Gastrocnemius medialis (tissue), 4 donors: ENCODE measurements at regions not wholly inside any gene's neighbourhood (a gene's known extent, or its start where the extent isn't known, plus 50 kb on each side); places are given as distances from the start of the nearest gene placed in this dataset.

Source experiments
- POLR2A ChIP-seq, 2 donors: fragments of 450-650 bp; IDR thresholded peaks; one replicate each; pipeline ENCODE4 v1.6.1; 2017; ENCODE audit warnings: antibody characterized with exemption in 2 of 2, mild to moderate bottlenecking in 2 of 2, moderate library complexity in 2 of 2
- TF ChIP-seq, protein P1 (sequence below), 5 experiments: fragments of 450-650 bp in 3 of 5; fragments of 200-600 bp in 2 of 5; sonication (generic) in 2 of 5; IDR thresholded peaks in 4 of 5; conservative IDR thresholded peaks in 1 of 5; 1 replicate in 4 of 5; 2 replicates in 1 of 5; pipeline ENCODE4 v1.5.1; 2016 to 2019; ENCODE audit warnings: antibody characterized with exemption in 5 of 5, mild to moderate bottlenecking in 3 of 5, moderate library complexity in 3 of 5

- TF ChIP-seq, protein P1, sequence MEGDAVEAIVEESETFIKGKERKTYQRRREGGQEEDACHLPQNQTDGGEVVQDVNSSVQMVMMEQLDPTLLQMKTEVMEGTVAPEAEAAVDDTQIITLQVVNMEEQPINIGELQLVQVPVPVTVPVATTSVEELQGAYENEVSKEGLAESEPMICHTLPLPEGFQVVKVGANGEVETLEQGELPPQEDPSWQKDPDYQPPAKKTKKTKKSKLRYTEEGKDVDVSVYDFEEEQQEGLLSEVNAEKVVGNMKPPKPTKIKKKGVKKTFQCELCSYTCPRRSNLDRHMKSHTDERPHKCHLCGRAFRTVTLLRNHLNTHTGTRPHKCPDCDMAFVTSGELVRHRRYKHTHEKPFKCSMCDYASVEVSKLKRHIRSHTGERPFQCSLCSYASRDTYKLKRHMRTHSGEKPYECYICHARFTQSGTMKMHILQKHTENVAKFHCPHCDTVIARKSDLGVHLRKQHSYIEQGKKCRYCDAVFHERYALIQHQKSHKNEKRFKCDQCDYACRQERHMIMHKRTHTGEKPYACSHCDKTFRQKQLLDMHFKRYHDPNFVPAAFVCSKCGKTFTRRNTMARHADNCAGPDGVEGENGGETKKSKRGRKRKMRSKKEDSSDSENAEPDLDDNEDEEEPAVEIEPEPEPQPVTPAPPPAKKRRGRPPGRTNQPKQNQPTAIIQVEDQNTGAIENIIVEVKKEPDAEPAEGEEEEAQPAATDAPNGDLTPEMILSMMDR (IDR thresholded peaks at IDR 0.05 in 4 of 5, conservative IDR thresholded peaks at IDR 0.05 in 1 of 5) = no peak
- no peak for TF ChIP-seq POLR2A (IDR thresholded peaks at IDR 0.05)
Observed at GRCh38 chr18:10247742-10248082, 206.7 kb upstream of the APCDD1 start.
